ENCODE measurements at regions not wholly inside any gene's neighbourhood (a gene's known extent, or its start where the extent isn't known, plus 50 kb on each side); places are given as distances from the start of the nearest gene placed in this dataset.

DNA sequence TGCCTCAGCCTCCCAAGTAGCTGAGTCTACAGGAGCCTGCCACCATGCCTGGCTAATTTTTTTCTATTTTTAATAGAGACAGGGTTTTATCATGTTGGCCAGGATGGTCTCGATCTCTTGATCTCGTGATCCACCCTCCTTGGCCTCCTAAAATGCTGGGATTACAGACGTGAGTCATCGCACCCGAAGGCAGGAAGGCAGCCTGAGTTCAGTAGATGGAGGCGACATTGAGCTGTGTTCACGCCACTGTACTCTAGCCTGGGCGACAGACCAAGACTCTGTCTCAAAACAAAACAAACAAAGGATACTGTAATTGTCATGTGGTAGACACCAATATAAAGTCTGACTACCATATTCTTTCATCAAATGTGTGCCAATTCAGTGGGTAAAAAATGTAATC, 500.9 kb upstream of the DSEL start:
- TF ChIP-seq, protein P1, sequence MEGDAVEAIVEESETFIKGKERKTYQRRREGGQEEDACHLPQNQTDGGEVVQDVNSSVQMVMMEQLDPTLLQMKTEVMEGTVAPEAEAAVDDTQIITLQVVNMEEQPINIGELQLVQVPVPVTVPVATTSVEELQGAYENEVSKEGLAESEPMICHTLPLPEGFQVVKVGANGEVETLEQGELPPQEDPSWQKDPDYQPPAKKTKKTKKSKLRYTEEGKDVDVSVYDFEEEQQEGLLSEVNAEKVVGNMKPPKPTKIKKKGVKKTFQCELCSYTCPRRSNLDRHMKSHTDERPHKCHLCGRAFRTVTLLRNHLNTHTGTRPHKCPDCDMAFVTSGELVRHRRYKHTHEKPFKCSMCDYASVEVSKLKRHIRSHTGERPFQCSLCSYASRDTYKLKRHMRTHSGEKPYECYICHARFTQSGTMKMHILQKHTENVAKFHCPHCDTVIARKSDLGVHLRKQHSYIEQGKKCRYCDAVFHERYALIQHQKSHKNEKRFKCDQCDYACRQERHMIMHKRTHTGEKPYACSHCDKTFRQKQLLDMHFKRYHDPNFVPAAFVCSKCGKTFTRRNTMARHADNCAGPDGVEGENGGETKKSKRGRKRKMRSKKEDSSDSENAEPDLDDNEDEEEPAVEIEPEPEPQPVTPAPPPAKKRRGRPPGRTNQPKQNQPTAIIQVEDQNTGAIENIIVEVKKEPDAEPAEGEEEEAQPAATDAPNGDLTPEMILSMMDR (IDR thresholded peaks at IDR 0.05; ENCODE audit: poor library complexity) = no peak
- no peak for TF ChIP-seq EZH2 (IDR thresholded peaks at IDR 0.05; ENCODE audit: borderline replicate concordance)
- TF ChIP-seq EZH2phosphoT487 (IDR thresholded peaks at IDR 0.05; ENCODE audit: low read depth, severe bottlenecking, unreplicated experiment) = no peak

Measured in hepatocyte (in vitro differentiated cells).